ENCODE measurements at regions not wholly inside any gene's neighbourhood (a gene's known extent, or its start where the extent isn't known, plus 50 kb on each side); places are given as distances from the start of the nearest gene placed in this dataset.

- DNase-seq, result no peak
Measured at GRCh38 chr12:105721051-105721825, 390.7 kb downstream of the C12orf75 start.

GRCh38 chr12:105721891-105722290, 391.4 kb downstream of the C12orf75 start:
- DNase-seq, result no peak

- no peak for DNase-seq
Measured at GRCh38 chr12:105723066-105723465, 392.6 kb downstream of the C12orf75 start.

GRCh38 chr12:105723494-105723893, 393.0 kb downstream of the C12orf75 start:
- no peak for DNase-seq

- DNase-seq, result no peak
Measured at GRCh38 chr12:105724641-105725040, 394.1 kb downstream of the C12orf75 start.

- no peak for DNase-seq
Measured at GRCh38 chr12:105725054-105725453, 394.6 kb downstream of the C12orf75 start.

- no peak for DNase-seq
Measured at GRCh38 chr12:105729181-105729771, 398.8 kb downstream of the C12orf75 start.

- DNase-seq, result no peak
Measured at GRCh38 chr12:105729926-105730325, 399.4 kb downstream of the C12orf75 start.

- no peak for DNase-seq
Measured at GRCh38 chr12:105733579-105733978, 403.1 kb downstream of the C12orf75 start.

GRCh38 chr12:105736498-105736897, 402.3 kb downstream of the NUAK1 start:
- DNase-seq, result no peak

GRCh38 chr12:105738051-105738450, 400.7 kb downstream of the NUAK1 start:
- no peak for DNase-seq

- DNase-seq, result peak; percentile 12
Measured at GRCh38 chr12:105740369-105740768, 398.4 kb downstream of the NUAK1 start.

GRCh38 chr12:105740970-105741725, 397.6 kb downstream of the NUAK1 start:
- peak; percentile 55 for DNase-seq

- peak; percentile 46 for DNase-seq
Measured at GRCh38 chr12:105741786-105742566, 396.8 kb downstream of the NUAK1 start.

GRCh38 chr12:105742567-105742874, 396.2 kb downstream of the NUAK1 start:
- peak; percentile 5 for DNase-seq

- no peak for DNase-seq
Measured at GRCh38 chr12:105744371-105745058, 394.2 kb downstream of the NUAK1 start.

- DNase-seq, result no peak
Measured at GRCh38 chr12:105745811-105746210, 392.9 kb downstream of the NUAK1 start.

GRCh38 chr12:105748806-105749600, 389.8 kb downstream of the NUAK1 start:
- DNase-seq, result no peak

GRCh38 chr12:105750096-105750495, 388.7 kb downstream of the NUAK1 start:
- DNase-seq, result no peak

- DNase-seq, result no peak
Measured at GRCh38 chr12:105754313-105754712, 384.4 kb downstream of the NUAK1 start.

- DNase-seq, result no peak
Measured at GRCh38 chr12:105756961-105757360, 381.8 kb downstream of the NUAK1 start.

- DNase-seq, result no peak
Measured at GRCh38 chr12:105759149-105759548, 379.6 kb downstream of the NUAK1 start.
